ENCODE measurements at regions not wholly inside any gene's neighbourhood (a gene's known extent, or its start where the extent isn't known, plus 50 kb on each side); places are given as distances from the start of the nearest gene placed in this dataset.

- TF ChIP-seq CTCF (IDR thresholded peaks at IDR 0.05) (no peak), POLR2A (IDR thresholded peaks at IDR 0.05) (no peak)
Observed at GRCh38 chr6:156193381-156193780, 583.8 kb upstream of the ARID1B start.

All from suprapubic skin (tissue), 3 donors.